ENCODE measurements at regions not wholly inside any gene's neighbourhood (a gene's known extent, or its start where the extent isn't known, plus 50 kb on each side); places are given as distances from the start of the nearest gene placed in this dataset.

- Histone ChIP-seq H3K9me3 (ENCODE audit: insufficient read depth, low read length) (0 out of 2 replicates have a peak, but pooled peaks cover 8% of the 10 kb centered on the region), H3K4me2 (ENCODE audit: low read depth, low read length, poor library complexity, severe bottlenecking) (no peak overlapping the region), H3K9me2 (replicated peaks; ENCODE audit: insufficient read depth, low read length) (no peaks in the 10 kb centered on the region)
These were observed 488.0 kb upstream of the ATXN8OS start for GRCh38 chr13:69619651-69620050.

GRCh38 chr13:69618838-69619237, 488.8 kb upstream of the ATXN8OS start:
- no peaks in the 10 kb centered on the region for H3K36me3 ChIP-seq (ENCODE audit: low read length)
- no peak overlapping the region for H3K4me2 ChIP-seq (ENCODE audit: low read depth, low read length, poor library complexity, severe bottlenecking)
- no peak overlapping the region for H2AFZ ChIP-seq (ENCODE audit: low read depth, low read length, severe bottlenecking)
- TF ChIP-seq, protein P1, sequence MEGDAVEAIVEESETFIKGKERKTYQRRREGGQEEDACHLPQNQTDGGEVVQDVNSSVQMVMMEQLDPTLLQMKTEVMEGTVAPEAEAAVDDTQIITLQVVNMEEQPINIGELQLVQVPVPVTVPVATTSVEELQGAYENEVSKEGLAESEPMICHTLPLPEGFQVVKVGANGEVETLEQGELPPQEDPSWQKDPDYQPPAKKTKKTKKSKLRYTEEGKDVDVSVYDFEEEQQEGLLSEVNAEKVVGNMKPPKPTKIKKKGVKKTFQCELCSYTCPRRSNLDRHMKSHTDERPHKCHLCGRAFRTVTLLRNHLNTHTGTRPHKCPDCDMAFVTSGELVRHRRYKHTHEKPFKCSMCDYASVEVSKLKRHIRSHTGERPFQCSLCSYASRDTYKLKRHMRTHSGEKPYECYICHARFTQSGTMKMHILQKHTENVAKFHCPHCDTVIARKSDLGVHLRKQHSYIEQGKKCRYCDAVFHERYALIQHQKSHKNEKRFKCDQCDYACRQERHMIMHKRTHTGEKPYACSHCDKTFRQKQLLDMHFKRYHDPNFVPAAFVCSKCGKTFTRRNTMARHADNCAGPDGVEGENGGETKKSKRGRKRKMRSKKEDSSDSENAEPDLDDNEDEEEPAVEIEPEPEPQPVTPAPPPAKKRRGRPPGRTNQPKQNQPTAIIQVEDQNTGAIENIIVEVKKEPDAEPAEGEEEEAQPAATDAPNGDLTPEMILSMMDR (IDR thresholded peaks at IDR 0.05; ENCODE audit: insufficient read depth, low read length, poor library complexity, severe bottlenecking) = no peak
- TF ChIP-seq EZH2phosphoT487 (conservative IDR thresholded peaks at IDR 0.05; ENCODE audit: low read length) = no peak
- no peaks in the 10 kb centered on the region for H3F3A ChIP-seq (ENCODE audit: insufficient read depth)
- H3K27me3 ChIP-seq (ENCODE audit: low read length) = no peaks in the 10 kb centered on the region
- H3K4me3 ChIP-seq (ENCODE audit: insufficient read depth, low read length, poor library complexity, severe bottlenecking) = no peak overlapping the region
- no peaks in the 10 kb centered on the region for H3K9me2 ChIP-seq (replicated peaks; ENCODE audit: insufficient read depth, low read length)
- no peak overlapping the region for H3K9ac ChIP-seq (ENCODE audit: low read length)
- H3K27ac ChIP-seq (ENCODE audit: low read depth, low read length) = no peak overlapping the region
- H3K9me3 ChIP-seq (ENCODE audit: insufficient read depth, low read length) = 0 out of 2 replicates have a peak, but pooled peaks cover 8% of the 10 kb centered on the region
- H3K79me2 ChIP-seq (ENCODE audit: insufficient read depth, low read length) = no peaks in the 10 kb centered on the region
- H4K20me1 ChIP-seq (ENCODE audit: low read depth, low read length) = no peaks in the 10 kb centered on the region

More at GRCh38 chr13:69619651-69620050, 488.0 kb upstream of the ATXN8OS start:
- Histone ChIP-seq H2AFZ (ENCODE audit: low read depth, low read length, severe bottlenecking) (no peak overlapping the region), H3K27me3 (ENCODE audit: low read length) (no peaks in the 10 kb centered on the region), H3K79me2 (ENCODE audit: insufficient read depth, low read length) (no peaks in the 10 kb centered on the region), H3K9ac (ENCODE audit: low read length) (no peak overlapping the region), H3K4me3 (ENCODE audit: insufficient read depth, low read length, poor library complexity, severe bottlenecking) (no peak overlapping the region), H3K27ac (ENCODE audit: low read depth, low read length) (no peak overlapping the region), H4K20me1 (ENCODE audit: low read depth, low read length) (no peaks in the 10 kb centered on the region), H3K36me3 (ENCODE audit: low read length) (no peaks in the 10 kb centered on the region), H3F3A (ENCODE audit: insufficient read depth) (no peaks in the 10 kb centered on the region)
- TF ChIP-seq, protein P1 (IDR thresholded peaks at IDR 0.05; ENCODE audit: insufficient read depth, low read length, poor library complexity, severe bottlenecking) = no peak
- TF ChIP-seq EZH2phosphoT487 (conservative IDR thresholded peaks at IDR 0.05; ENCODE audit: low read length) = no peak

GRCh38 chr13:69618393-69618792, 489.2 kb upstream of the ATXN8OS start:
- H3K9me3 ChIP-seq (ENCODE audit: insufficient read depth, low read length) = 0 out of 2 replicates have a peak, but pooled peaks cover 5% of the 10 kb centered on the region
- H3K4me2 ChIP-seq (ENCODE audit: low read depth, low read length, poor library complexity, severe bottlenecking) = no peak overlapping the region
- no peaks in the 10 kb centered on the region for H3K36me3 ChIP-seq (ENCODE audit: low read length)
- no peak overlapping the region for H2AFZ ChIP-seq (ENCODE audit: low read depth, low read length, severe bottlenecking)
- no peaks in the 10 kb centered on the region for H3K27me3 ChIP-seq (ENCODE audit: low read length)
- H3K4me3 ChIP-seq (ENCODE audit: insufficient read depth, low read length, poor library complexity, severe bottlenecking) = no peak overlapping the region
- H3K79me2 ChIP-seq (ENCODE audit: insufficient read depth, low read length) = no peaks in the 10 kb centered on the region
- H3K9ac ChIP-seq (ENCODE audit: low read length) = no peak overlapping the region
- H3K27ac ChIP-seq (ENCODE audit: low read depth, low read length) = no peak overlapping the region
- no peaks in the 10 kb centered on the region for H4K20me1 ChIP-seq (ENCODE audit: low read depth, low read length)
- no peaks in the 10 kb centered on the region for H3F3A ChIP-seq (ENCODE audit: insufficient read depth)
- no peak for TF ChIP-seq EZH2phosphoT487 (conservative IDR thresholded peaks at IDR 0.05; ENCODE audit: low read length)
- TF ChIP-seq, protein P1 (IDR thresholded peaks at IDR 0.05; ENCODE audit: insufficient read depth, low read length, poor library complexity, severe bottlenecking) = no peak
- H3K9me2 ChIP-seq (replicated peaks; ENCODE audit: insufficient read depth, low read length) = no peaks in the 10 kb centered on the region
